Stimulated activated CD4-positive, alpha-beta T cell treated with anti-CD3 and anti-CD28 coated beads, TNF-alpha, amount 100 ng/mL, for 1 hour (primary cell): ENCODE measurements at regions not wholly inside any gene's neighbourhood (a gene's known extent, or its start where the extent isn't known, plus 50 kb on each side); places are given as distances from the start of the nearest gene placed in this dataset.

Experiments
- DNase-seq, 3 donors: peaks; one replicate each; pipeline ENCODE4 v3.0.0-alpha.2; 2020; ENCODE audit warnings: low read depth in 3 of 3, low spot score in 1 of 3

GRCh38 chr17:65407017-65407416, 154.4 kb downstream of the AXIN2 start:
- DNase-seq: no peak

GRCh38 chr17:65406552-65406951, 154.9 kb downstream of the AXIN2 start:
- DNase-seq: no peak

GRCh38 chr17:65405563-65405962, 155.9 kb downstream of the AXIN2 start:
- no peak for DNase-seq

GRCh38 chr17:65404761-65405160, 156.7 kb downstream of the AXIN2 start:
- no peak for DNase-seq

GRCh38 chr17:65403626-65404025, 157.8 kb downstream of the AXIN2 start:
- no peak for DNase-seq

- no peak for DNase-seq
These were observed 158.6 kb downstream of the AXIN2 start for GRCh38 chr17:65402513-65403496.

- DNase-seq: no peak
These were observed 159.9 kb downstream of the AXIN2 start for GRCh38 chr17:65401561-65401960.

- no peak for DNase-seq
These were observed 160.7 kb downstream of the AXIN2 start for GRCh38 chr17:65400701-65401100.

- no peak for DNase-seq
These were observed 163.2 kb downstream of the AXIN2 start for GRCh38 chr17:65398040-65398787.

- no peak for DNase-seq
These were observed 165.5 kb downstream of the AXIN2 start for GRCh38 chr17:65395924-65396323.

GRCh38 chr17:65394811-65395472, 166.5 kb downstream of the AXIN2 start:
- DNase-seq: no peak

GRCh38 chr17:65393514-65393913, 167.9 kb downstream of the AXIN2 start:
- DNase-seq: no peak

- no peak for DNase-seq
These were observed 171.5 kb downstream of the AXIN2 start for GRCh38 chr17:65389949-65390348.

GRCh38 chr17:65389426-65389825, 172.0 kb downstream of the AXIN2 start:
- no peak for DNase-seq

GRCh38 chr17:65388911-65389310, 172.5 kb downstream of the AXIN2 start:
- no peak for DNase-seq

- DNase-seq: no peak
These were observed 174.1 kb downstream of the AXIN2 start for GRCh38 chr17:65387322-65387721.

GRCh38 chr17:65385726-65386125, 175.7 kb downstream of the AXIN2 start:
- no peak for DNase-seq

GRCh38 chr17:65385071-65385470, 176.4 kb downstream of the AXIN2 start:
- no peak for DNase-seq

GRCh38 chr17:65381152-65381551, 180.3 kb downstream of the AXIN2 start:
- no peak for DNase-seq

- no peak for DNase-seq
These were observed 186.5 kb downstream of the AXIN2 start for GRCh38 chr17:65374966-65375365.

- no peak for DNase-seq
These were observed 189.7 kb downstream of the AXIN2 start for GRCh38 chr17:65371702-65372101.
